Mucosa of stomach (tissue), 1 donor: ENCODE measurements at regions not wholly inside any gene's neighbourhood (a gene's known extent, or its start where the extent isn't known, plus 50 kb on each side); places are given as distances from the start of the nearest gene placed in this dataset.
"Not testable (repeated sequence)": the region's sequence is repeated elsewhere in the genome, so short reads cannot be mapped to it uniquely, and the experiment has no call there.

Experiments used
- H3K27me3 ChIP-seq: one replicate; pipeline ENCODE4 v1.7.0; 2013; ENCODE audit warnings: mild to moderate bottlenecking, low read length; ENCODE audit not compliant: control insufficient read depth, insufficient read depth
- H3K36me3 ChIP-seq: one replicate; pipeline ENCODE4 v1.7.0; 2013; ENCODE audit warnings: low read length; ENCODE audit not compliant: control insufficient read depth, insufficient read depth
- H3K4me1 ChIP-seq: one replicate; pipeline ENCODE4 v1.7.0; 2013; ENCODE audit warnings: mild to moderate bottlenecking, low read length; ENCODE audit not compliant: control insufficient read depth, insufficient read depth
- H3K4me3 ChIP-seq: one replicate; pipeline ENCODE4 v1.7.0; 2013; ENCODE audit warnings: low read length
- H3K9ac ChIP-seq: one replicate; pipeline ENCODE4 v1.7.0; 2013; ENCODE audit warnings: mild to moderate bottlenecking, low read length, moderate library complexity
- H3K9me3 ChIP-seq: one replicate; pipeline ENCODE4 v1.7.0; 2013; ENCODE audit warnings: mild to moderate bottlenecking, low read length, moderate library complexity; ENCODE audit not compliant: control insufficient read depth
- donor health status: Pancreatic carcinoma.

DNA sequence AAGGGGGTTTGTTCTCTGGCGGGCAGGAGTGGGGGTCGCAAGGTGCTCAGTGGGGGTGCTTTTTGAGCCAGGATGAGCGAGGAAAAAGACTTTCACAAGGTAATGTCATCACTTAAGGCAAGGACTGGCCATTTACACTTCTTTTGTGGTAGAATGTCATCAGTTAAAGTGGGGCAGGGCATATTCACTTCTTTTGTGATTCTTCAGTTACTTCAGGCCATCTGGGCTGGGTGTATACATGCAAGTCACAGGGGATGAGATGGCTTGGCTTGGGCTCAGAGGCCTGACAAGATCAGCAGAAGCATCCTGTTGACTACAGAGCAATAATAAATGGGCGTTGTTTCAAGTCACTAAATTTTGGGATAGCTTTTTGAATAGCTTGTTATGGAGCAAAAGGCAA, 586.4 kb upstream of the MBL2 start:
- not testable (repeated sequence) for H3K36me3 ChIP-seq, H3K4me1 ChIP-seq, H3K9me3 ChIP-seq, H3K27me3 ChIP-seq, H3K9ac ChIP-seq, H3K4me3 ChIP-seq

DNA sequence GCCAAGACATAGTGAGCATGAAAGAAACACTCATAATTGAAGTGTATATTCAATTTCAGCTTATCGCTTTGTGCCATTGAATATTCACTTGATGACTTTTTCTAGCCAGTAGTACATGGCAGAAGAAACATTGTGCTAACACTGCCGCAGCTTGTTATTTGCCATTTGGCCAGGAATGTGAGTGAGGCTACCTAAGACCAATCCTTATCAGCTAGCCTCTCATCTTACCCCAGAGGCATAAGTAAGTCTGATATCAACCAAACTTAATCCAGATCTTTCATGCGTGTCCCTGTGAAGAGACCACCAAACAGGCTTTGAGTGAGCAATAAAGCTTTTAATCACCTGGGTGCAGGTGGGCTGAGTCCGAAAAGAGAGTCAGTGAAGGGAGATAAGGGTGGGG, 586.0 kb upstream of the MBL2 start:
- no peak overlapping the region for H3K4me3 ChIP-seq
- no peaks in the 10 kb centered on the region for H3K4me1 ChIP-seq
- no peaks in the 10 kb centered on the region for H3K27me3 ChIP-seq
- no peaks in the 10 kb centered on the region for H3K9me3 ChIP-seq
- no peaks in the 10 kb centered on the region for H3K36me3 ChIP-seq
- H3K9ac ChIP-seq: no peak overlapping the region

DNA sequence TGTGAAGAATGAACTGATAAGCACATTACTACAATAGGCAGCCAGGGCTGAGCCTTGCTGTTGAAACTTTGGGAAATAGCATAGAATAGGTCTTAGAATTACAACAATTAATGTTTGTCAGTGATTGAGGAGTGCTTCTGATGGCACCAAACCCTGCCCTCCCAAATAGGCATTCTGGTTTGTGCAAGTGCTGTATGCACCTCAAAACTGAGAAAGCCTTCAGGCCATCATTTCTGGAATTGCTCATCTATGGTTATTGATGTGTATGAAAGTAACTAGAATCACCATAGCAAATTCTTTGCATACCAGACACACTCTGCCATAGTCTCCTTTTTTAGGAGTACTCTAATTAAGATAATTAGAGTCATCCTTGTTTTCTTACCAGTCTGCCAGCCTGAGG, 585.0 kb upstream of the MBL2 start:
- Histone ChIP-seq H3K4me3 (no peak overlapping the region), H3K36me3 (no peaks in the 10 kb centered on the region), H3K27me3 (no peaks in the 10 kb centered on the region), H3K9ac (no peak overlapping the region), H3K9me3 (no peaks in the 10 kb centered on the region), H3K4me1 (no peaks in the 10 kb centered on the region)

DNA sequence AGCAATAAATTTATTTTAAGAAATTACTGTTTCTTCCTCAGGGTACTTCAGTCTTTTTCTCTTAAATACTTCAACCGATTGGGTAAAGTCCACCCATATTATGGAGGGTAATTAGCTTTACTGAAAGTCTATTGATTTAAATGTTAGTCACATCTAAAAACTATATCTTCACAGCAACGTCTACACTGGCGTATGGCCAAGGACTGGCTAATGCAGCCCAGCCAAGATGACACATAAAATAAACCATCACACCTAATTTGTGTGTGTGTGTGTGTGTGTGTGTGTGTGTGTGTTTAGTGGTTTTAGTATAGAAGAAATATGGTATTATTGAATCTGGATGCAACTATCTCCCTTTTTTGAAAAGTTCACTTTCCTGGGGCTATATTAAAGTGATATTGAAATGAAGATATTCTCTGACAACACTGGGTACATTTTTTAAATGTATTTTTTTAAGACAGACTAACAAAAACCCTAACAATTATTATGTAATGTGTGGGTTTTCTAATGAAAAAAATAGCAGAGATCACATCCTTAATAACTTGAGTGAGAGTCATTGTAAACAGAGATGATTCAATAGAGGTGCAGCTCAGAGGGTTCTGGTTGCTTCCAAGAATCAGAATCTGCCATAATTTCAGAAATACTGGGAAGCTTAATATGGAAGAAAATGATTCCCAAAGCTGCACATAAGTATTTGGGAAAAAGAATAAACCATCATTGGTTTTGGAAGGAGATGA, 584.2 kb upstream of the MBL2 start:
- H3K9ac ChIP-seq: no peak overlapping the region
- H3K4me1 ChIP-seq: no peaks in the 10 kb centered on the region
- H3K4me3 ChIP-seq: no peak overlapping the region
- H3K27me3 ChIP-seq: no peaks in the 10 kb centered on the region
- no peaks in the 10 kb centered on the region for H3K36me3 ChIP-seq
- no peaks in the 10 kb centered on the region for H3K9me3 ChIP-seq

DNA sequence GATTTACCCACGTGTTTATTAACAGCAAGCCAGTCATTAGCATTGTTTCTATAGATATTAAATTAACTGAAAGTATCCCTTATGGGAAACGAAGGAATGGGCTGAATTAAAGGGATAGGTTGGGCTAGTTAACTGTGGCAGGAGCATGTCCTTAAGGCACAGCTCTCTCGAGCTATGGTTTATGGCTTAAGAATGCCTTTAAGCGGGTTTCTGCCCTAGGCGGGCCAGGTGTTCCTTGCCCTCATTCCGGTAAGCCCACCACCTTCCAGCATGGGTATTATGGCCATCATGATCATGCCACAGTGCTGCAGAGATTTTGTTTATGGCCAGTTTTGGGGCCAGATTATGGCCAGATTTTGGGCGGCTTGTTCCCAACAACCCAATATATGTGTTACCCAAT, 569.9 kb upstream of the MBL2 start:
- H3K9me3 ChIP-seq, H3K4me1 ChIP-seq, H3K36me3 ChIP-seq, H3K27me3 ChIP-seq, H3K9ac ChIP-seq, H3K4me3 ChIP-seq: not testable (repeated sequence)

DNA sequence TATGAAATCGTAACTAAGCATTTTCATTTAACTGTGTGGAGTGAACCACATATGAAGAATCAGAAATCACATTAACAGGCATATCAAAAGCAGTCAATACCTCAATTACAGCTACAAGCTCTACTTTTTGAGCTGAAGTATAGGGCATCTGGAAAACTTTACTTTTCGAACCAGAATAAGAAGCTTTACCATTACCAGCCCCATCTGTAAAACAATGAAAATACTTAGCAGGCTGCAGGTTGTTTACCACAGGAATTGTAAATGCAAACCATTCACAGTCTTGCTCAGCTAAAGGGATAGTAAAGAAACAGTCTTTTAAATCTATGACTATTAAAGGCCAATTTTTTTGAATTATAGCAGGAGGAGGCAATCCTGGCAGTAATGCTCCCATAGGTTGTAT, 565.6 kb upstream of the MBL2 start:
- not testable (repeated sequence) for H3K27me3 ChIP-seq, H3K4me3 ChIP-seq, H3K4me1 ChIP-seq, H3K9ac ChIP-seq, H3K9me3 ChIP-seq, H3K36me3 ChIP-seq

DNA sequence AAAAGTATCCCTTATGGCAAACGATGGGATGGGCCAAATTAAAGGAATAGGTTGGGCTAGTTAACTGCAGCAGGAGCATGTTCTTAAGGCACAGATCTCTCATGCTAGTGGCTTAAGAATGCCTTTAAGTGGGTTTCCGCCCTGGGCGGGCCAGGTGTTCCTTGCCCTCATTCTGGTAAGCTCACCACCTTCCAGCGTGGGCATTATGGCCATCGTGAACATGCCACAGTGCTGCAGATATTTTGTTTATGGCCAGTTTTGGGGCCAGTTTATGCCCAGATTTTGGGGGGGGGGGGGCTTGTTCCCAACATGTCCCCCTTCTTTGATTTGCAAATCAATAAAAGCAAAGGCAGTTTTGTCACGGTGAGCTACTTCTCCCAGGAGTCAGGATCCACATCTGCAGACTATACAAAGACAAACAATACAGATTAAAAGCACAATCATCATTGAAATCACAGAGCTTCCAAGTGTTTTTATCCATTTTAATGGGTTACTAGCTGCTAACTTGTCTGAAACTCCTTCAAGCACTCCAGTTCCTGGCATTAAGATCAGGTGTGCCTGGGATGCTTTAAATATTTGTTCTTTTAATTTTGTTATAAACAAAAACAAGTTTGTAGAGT, 563.3 kb upstream of the MBL2 start:
- not testable (repeated sequence) for H3K36me3 ChIP-seq, H3K27me3 ChIP-seq, H3K4me1 ChIP-seq, H3K9me3 ChIP-seq, H3K4me3 ChIP-seq, H3K9ac ChIP-seq

DNA sequence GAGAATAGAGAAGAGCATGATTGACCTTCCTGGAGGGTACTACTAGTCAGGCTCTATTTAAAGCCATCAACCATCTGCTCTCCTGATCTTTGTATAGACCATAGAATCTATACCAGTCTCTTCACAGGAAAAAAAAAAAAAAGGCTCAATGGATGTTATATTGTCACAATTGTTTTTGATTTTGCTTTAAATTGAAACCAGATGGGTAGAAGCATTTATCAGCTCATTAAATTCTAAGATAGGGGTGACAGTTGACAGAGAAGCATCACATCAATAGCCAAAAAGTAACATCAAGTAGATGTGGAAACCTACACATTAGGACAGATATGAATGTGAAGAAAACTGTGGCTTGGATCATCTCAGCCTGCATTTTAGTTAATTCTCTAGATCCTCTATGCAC, 558.9 kb upstream of the MBL2 start:
- Histone ChIP-seq H3K4me1 (no peaks in the 10 kb centered on the region), H3K9ac (no peak overlapping the region), H3K9me3 (no peaks in the 10 kb centered on the region), H3K36me3 (no peaks in the 10 kb centered on the region), H3K27me3 (no peaks in the 10 kb centered on the region), H3K4me3 (no peak overlapping the region)

DNA sequence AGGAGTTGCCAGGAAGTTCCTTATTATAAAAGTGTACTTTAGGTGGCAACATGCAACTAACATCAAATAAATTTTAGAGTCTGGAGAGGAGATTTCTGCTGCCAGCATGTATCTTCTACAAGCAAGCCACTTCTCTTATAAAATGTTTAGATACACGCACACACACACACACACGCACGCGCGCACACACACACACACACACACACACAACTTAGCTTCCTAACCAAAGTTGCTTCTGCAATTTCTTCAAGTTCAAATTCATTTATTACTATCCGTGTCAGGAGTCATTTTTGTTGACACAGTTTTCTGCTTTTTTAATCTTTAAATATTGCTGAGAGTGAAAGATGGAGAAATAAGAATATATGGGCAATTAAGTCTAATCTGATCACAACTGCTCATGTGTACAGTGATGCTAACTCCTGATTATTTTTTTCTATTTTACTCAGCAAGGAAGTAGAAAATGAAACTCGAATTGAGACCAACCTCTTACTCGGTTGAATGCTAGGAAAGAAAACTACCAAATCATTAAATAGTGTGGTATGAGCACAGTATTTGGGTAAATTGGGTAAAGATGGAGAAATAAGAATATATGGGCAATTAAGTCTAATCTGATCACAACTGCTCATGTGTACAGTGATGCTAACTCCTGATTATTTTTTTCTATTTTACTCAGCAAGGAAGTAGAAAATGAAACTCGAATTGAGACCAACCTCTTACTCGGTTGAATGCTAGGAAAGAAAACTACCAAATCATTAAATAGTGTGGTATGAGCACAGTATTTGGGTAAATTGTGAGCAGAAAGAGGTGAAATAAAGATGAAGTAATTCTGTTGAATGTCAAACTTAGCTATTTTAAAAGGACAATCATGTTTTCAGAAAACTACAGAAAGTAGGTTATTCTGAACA, 554.1 kb upstream of the MBL2 start:
- not testable (repeated sequence) for H3K9me3 ChIP-seq, H3K36me3 ChIP-seq, H3K4me1 ChIP-seq, H3K27me3 ChIP-seq, H3K4me3 ChIP-seq, H3K9ac ChIP-seq

DNA sequence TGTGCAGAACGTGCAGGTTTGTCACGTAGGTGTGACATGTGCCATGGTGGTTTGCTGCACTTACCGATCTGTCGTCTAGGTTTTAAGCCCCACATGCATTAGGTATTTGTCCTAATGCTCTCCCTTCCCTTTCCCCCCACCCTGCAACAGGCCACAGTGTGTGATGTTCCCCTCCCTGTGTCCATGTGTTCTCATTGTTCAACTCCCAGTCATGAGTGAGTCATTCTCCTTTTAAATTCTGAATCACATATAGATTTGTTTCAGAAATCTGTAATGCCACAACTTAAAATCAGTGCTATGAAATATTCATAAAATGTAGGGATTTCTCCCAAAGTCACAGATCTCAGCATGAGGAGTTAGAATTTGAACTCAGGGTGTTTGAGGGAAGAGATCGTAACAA, 552.5 kb upstream of the MBL2 start:
- Histone ChIP-seq H3K9me3 (no peaks in the 10 kb centered on the region), H3K36me3 (no peaks in the 10 kb centered on the region), H3K9ac (no peak overlapping the region), H3K4me1 (no peaks in the 10 kb centered on the region), H3K27me3 (no peaks in the 10 kb centered on the region), H3K4me3 (no peak overlapping the region)

DNA sequence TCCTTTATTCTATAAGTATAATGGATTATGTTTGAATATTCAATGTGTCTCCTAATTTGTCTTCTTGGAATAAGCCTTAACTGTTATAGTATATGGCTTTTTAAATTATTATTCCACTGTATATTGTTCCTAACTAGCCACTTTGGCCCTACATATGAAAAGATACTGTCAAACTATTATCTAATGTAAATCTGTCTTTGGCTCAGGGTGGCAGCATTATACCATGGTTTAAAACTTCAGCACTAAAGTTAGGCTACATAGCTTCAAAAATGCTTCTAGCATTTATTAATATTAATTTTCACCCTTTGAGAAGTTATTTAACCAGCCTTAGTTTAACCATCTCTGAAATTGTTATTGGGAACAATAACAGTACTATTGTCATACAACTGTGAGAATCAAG, 543.1 kb upstream of the MBL2 start:
- no peaks in the 10 kb centered on the region for H3K9me3 ChIP-seq
- H3K36me3 ChIP-seq: no peaks in the 10 kb centered on the region
- no peak overlapping the region for H3K9ac ChIP-seq
- H3K27me3 ChIP-seq: no peaks in the 10 kb centered on the region
- H3K4me1 ChIP-seq: no peaks in the 10 kb centered on the region
- no peak overlapping the region for H3K4me3 ChIP-seq

DNA sequence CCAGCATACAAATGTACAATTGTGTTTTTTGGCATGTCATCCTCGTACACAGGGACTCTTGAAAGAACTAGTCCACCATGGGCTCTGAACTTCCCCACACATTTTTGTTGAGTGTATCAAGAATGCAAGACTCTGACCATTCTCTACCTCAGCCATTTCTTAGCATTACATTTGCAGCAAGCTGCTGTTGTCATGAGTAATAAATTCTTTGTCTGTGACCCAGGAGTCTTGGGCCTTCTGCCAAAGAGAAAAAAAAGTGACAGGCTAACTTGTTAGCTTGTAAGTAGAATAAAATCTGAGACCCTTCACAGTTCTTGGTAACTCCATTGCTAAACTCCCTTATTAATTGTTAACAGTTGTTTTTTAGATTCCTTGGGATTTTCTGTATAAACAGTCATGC, 542.3 kb upstream of the MBL2 start:
- Histone ChIP-seq H3K27me3 (no peaks in the 10 kb centered on the region), H3K4me3 (no peak overlapping the region), H3K36me3 (no peaks in the 10 kb centered on the region), H3K9ac (no peak overlapping the region), H3K4me1 (no peaks in the 10 kb centered on the region), H3K9me3 (no peaks in the 10 kb centered on the region)
